DMS53 (cell line): ENCODE measurements at regions not wholly inside any gene's neighbourhood (a gene's known extent, or its start where the extent isn't known, plus 50 kb on each side); places are given as distances from the start of the nearest gene placed in this dataset.

Source experiments
- DNase-seq: peaks from one replicate; lab custom pipeline; 2025; lab: John Stamatoyannopoulos, UW

DNA sequence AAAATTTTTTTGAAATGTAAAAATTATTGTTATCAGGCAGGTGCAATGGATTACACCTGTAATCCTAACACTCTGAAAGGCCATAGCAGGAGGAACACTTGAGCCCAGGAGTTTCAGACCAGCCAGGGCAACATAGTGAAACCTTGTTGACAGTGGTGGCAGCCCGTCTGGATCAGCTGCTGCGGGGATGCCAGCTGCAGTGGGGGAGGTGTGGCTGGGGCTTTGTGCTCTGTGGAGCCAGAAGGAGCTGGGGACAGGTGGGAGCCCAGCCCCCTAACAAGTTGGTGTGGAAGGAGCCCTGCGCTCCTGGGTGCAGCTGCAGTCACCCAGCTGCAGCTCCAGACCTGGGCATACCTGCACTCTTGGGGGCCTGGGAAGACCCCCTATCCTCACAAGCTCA lies 182.4 kb upstream of the MC4R start:
- peak; percentile 93 for DNase-seq

DNA sequence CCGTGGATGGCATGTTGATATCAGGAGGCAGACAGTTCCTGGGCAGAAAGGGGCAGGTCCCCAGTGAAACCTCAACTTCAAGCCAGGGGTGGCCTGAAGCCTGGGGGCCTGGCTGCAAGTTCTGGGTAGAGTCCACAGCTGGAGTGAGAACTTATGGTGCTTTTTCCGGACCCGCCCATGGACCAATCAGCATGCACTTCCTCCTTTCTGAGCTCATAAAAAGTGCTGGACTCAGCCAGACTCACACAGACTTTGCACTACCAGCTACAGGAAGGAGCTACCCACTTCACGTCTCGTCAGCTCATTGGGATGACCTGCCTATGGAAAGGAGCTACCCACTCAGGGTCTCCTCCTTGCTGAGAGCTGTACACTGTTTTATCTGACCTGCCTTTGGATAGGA lies 183.1 kb upstream of the MC4R start:
- DNase-seq, result peak; percentile 46

DNA sequence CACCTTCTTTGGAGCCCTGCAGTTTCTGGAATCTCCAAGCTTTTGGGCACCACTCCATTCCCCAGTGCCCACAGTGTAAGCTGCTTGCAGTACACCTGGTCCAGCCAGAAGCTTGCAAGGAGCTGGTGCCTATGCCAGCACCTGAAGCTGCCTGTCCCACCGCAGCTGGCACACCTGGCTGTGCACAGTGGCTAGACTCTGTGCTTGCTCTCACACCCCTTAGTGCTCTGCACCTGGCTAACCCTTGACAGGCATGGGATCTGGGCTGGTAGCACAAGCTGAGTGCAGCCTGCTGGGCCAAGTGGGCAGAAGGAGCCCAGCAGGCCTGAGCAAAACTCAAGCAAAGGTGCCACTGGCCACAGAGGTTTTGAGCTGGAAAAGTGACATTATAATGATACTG lies 183.8 kb upstream of the MC4R start:
- DNase-seq, result peak; percentile 23

DNA sequence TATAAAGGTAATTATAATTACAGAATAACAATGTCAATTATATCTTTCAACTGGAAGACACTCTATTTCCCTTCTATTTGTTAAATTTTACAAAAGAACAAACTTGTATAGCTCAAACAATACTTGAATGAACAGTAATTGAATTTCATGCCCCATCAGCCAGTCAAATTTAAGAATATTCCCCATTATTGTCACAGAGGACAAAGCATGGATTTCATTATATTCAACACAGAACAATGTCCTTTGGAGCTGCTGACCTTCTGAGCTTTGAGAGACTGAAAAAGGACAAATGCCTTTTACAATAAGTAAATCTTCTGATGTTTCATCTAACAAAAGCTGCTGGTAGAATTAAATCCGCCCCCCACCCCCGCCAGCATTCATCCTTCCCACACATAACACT lies 187.5 kb upstream of the MC4R start:
- no peak for DNase-seq

DNA sequence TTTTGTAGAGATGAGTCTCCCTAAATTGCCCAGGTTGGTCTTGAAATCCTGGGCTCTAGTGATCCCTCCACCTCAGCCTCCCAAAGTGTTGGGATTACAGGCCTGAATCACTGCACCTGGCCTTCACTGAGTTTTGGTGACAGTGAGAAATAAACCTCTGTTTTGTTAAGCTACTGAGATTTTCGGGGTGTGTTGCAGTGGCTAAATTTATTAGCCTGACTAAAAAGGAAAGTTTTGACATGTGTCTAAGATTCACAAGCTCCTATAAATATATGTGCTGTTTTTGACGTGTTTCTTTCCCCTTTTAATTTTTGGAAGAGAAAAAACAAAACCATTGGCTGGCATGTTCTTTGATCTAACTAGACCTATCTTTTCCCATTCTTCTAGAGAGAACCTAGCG lies 190.5 kb upstream of the MC4R start:
- no peak for DNase-seq

DNA sequence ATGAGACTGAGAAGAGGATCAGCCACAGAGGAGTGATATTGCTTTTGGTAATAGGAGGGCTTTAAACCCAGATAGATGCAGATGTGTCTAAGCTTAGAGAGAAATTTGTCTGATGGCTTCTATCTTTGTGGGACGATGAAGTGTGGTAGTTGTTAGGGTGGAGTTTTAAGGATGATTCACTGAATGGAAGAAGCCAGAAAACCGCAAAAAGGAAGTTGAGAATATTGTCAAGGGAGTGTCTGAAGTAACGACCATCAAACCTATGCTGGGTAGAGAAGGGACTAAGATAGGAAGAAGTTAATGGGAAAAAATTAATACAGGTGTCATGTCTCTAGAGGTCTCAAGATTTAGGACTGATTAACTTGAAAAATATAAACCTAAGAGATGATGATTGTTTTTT lies 195.6 kb upstream of the MC4R start:
- no peak for DNase-seq

DNA sequence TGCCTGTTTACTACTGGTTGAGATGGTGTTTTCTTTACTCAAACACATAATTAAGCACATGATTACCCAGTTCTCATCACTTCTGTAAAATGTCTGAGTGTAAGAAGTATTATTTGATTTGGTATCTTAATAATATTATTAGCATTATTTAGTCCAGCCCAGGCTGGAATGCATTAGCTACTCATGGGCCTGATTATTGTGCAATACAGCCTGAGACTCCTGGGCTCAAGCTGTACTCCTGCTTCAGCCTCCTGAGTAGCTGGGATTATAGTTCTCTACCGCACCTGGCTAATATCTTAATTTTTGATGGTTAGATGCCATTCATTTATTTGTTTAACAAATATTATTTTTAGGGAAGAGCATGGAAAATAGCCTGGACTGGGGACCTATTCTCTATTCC lies 197.6 kb upstream of the MC4R start:
- DNase-seq, result no peak

DNA sequence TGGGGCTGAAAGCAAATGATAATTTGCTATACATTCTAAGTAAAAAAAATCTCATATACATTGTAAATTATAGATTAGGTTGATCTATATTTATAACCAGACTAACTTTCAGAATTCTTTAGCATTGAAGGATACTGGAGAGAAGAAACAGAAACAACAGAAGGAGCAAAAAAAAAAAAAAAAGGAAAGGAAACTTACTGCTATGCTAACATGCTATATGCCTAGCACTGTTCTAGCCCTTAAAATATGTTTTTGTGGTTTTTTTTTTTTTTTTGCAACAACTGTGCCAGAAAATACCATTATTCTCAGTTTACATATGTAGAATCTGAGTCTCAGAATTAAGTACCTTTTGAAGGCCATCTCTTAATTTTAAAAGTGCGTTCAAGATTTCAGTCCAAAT lies 204.9 kb upstream of the MC4R start:
- DNase-seq, result no peak

DNA sequence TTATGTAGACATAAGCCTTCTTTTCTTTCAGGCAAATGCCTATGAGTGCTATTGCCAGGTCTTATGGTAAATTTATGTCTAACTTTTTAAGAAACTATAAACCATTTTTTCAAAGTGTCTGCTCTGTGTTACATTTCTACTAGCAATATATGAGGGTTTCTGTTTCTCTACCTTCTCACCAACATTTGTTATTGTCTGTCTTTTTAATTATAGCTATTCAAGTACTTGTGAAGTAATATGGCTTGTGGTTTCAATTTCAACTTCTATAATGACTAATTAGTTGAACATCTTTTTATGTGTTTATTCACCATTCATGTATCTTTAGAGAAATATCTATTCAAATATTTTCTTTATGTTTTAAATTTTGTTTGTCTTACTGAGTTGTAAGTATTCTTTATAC lies 213.1 kb upstream of the MC4R start:
- DNase-seq, result no peak

DNA sequence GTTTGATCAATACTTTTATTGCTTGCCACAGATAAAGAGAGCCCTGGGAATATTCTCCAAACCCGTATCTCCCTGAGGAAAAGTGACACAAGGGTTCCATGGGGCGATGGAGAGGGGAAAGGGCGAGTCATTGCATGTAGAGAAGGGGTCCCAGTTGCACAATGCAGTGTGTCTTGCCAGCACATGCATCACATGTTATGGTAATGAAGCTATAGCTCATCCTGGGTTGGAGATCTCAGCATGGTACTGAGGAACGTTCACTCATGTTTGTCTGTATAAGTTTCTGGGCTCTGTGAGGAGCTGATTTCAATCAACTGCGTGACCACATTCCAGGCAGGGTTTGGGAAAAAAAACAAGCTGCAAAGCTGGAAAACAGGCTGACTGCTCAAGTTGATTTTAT lies 220.7 kb upstream of the MC4R start:
- DNase-seq, result no peak

DNA sequence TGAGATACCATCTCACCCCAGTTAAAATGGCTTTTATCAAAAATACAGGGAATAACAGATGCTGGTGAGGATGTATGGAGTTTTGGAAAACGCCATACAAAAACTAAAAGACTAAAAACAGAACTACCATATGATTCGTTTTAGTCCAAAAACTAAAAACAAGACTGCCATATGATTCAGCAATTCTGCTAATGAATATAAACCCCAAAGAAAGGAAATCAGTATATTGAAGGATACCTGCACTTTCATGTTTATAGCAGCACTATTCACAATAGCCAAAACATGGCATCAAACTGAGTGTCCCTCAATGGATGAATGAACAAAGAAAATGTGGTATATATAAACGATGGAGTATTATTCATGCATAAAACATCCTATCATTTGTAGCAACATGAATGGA lies 224.4 kb upstream of the MC4R start:
- DNase-seq, result no peak

DNA sequence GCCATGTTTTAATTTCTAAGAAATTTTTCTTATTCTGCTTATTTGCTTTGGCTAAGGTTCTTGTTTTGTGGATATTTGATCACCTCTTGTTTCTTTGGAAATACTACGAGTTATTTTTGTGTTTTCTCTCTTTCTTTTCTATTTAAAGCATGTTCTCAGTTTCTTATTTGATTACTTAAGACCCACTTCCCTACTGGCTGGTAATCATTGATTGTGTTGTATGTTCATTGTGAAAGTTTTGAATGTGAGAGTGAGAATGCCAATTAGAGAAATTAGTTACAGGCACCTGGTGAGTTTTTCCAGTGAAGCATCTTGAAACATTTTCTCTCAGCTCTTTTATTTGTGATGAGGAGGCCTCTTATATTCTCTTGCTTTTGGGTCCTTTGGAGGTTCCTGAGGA lies 226.7 kb upstream of the MC4R start:
- no peak for DNase-seq

DNA sequence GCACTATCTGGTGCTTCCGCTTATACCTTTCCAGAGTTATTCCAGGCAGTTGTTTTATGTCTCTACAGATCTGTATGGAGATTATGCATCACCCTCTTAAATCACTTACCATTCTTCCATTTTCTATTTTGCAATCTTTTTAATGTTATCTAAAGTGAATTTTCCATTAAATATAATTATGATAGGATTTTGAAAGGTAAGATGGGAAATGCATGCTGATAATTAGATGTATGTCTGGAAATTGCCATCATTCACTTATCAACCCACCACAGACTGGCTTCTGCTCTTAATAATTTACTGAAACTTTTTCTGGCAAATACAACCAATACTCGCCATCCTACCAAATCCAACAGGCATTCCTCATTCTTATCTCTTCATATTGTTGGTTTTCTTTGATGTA lies 227.4 kb upstream of the MC4R start:
- no peak for DNase-seq

DNA sequence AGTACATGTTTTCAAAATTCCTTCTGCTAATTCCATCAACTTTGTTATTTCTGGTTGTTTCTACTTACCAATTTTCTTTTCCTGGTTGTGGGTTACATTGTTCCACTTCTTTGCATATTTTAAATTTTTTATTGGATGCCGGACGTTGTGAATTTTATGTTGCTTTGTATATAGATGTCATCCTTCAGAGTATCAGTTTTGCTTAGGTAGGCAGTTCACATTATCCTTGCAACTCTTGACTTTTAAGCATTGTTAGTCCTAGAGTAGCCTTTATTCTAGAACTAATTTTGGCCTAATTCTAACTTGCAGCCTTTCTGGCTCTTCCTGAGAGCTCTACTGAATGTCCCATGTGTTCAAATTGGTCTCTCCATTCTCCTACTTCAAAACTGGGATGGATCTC lies 228.7 kb upstream of the MC4R start:
- no peak for DNase-seq

DNA sequence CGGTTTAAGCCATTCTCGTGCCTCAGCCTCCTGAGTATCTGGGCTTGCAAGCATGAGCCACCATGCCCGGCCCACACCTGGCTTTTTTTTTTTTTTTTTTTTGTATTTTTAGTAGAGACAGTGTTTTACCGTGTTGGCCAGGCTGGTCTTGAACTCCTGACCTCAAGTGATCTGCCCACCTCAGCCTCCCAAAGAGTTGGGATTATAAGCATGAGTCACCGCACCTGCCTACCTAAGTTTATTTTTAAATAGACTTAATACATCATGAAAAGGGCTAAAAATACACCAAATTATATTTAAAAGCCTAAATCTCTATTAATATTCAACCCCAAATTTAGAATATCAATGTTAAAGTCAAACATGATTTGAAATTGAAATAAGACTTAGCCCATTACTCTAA lies 250.8 kb upstream of the MC4R start:
- DNase-seq, result no peak

DNA sequence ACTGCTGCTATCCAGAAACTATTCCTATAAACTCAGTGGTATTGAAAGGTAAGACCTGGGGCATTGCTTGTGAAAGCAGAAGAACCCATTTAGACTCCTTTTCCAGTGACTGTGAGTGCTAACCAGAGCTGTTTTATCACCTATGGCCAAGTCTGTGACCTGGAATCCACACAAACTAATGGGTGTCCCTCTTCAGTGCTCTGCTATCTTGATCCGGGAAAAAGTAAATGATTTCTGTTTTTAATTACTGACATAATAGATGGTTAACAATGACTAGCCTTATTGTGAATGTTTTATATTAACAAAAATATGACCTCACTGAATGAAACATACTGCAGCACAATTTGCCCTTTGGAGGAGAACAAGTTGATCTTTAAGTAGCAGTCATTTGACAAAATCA lies 251.6 kb upstream of the MC4R start:
- no peak for DNase-seq

DNA sequence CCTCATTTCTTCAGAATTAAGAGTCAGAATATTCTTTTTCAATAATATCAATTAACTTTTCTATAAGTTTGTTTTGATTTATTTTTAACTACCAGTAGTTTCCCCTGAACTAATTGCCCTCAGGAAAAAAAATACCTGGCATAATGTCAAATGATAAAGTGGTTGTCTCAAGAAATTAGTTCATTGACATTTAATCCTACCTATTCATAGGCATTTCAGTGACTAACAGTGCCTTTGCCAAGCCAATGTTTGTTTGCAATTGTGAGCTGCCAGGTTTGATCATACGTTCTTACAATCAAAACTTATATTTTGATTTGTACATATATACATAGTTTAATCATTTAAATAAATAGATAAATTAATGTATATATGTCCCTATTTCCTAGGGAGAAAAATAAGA lies 267.3 kb upstream of the MC4R start:
- DNase-seq, result no peak

DNA sequence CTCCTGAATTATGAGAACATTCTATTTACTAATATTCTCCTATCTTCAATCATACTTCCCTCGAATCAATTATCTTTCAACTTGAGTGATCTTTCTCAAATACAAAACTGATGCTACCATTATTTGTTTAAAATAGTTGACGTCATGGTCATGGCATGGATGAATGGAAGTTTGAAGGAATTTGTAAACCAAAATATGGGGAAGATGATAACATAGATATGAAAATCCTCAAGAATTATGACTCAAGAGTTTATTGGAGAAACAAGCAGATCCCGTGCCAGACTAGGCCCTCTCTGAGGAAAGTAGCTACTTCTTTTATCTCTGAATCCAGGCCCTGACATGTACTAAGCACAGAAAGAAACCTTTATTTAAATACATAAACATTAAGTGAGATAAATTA lies 270.4 kb upstream of the MC4R start:
- no peak for DNase-seq

DNA sequence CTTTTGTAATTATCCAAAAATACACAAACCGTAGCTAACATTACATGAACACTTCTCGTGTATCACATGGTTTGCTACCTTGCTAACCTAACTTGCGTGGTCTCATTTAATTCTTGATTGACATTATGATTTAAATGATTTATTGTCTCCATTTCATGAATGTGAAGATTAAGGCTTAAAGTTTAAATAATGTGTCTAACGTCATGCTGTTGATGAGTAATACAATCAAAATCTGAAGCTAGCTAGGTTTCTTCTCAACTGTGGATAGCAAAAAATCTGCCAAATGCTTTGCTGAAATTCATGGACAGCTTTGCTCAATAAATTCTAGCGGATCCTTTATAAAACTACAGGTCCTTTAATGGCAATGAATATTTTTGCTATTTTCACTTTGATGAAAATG lies 274.1 kb upstream of the MC4R start:
- no peak for DNase-seq

DNA sequence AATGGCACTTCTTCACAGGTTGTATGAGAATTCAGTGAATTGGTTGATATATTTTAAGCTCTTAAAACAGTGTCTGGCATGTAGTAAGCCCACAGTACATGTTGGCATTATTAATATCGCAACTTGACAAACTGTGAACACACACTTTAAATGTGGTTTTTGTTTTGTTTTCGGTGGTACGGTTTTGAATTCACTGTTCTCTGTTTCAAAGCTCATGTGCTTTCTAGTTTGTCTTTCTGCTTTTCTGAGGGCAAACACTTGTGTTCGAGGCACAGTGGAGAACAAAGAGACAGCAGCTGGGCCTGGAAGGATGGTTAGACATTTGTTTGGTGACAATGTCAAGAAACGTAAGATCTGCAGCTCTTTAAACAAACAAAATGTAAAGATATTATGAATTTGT lies 276.5 kb upstream of the MC4R start:
- DNase-seq, result peak; percentile 93

DNA sequence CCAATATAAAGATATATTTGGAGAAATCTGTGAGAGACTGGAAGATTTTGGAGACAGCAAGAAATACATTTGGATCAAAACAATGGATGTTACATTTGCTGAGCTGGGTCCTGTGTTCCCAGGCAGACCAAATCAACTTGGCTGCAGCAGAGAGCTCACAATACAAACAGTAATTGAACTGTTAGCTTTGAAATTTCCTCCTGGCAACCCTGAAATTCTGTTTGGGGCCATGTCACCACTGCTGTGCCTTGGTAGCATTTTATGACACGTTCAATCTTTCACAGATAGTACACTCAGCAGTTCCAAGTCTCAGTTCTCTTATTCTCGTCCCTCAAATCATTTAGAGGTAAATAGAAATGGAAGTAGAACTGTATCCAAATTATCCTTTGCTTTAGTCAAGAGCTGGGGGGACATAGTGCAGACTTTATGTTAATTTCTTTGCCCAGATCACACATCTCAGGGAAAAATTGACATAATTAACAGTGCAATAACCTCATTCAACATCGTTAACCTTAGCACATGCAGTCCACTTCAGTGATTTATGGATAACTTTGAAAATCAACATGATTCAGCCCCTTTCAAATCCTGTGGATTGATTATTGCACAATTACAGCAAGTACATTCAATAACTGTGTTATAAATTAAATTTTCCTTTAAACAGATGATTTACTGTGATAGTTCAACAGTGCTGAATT lies 277.4 kb upstream of the MC4R start:
- DNase-seq, result peak; percentile 83

DNA sequence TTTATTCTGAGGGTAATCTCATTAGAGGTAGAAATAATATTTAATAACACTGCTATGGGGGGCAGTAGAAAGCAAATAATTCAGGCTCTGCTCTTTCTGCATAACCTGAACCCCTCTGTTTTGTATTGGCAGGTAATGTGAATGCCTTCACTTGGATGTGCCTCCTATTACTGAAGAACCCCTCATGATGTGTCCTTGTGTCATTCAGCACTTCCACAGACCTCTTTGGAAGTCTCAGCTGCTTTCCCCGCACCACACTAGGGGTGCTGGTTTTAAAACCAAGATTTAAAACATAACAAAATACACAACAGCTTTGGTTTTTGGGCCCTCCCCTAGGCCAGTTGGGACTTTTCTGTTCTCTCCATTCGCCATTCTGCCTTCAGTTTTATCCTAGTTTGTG lies 281.7 kb upstream of the MC4R start:
- no peak for DNase-seq

DNA sequence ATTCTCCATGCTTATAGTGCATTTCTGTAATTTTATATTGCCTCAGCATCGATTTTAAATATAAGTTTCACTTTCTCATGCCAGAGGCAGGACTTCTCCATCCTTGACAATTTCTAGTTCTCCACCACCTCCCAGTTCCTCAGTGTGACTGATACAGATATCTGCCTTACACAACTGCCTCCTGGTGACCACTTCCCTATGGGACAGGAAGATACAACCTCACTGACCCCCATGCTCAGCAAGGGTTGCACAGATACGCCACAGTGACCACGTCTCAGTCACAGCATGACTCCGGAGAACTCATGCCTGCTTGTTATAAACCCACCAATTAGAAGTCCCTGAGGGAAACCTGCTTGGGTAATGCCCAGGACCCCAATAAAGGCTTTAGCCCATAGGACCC lies 284.0 kb upstream of the MC4R start:
- DNase-seq, result no peak

DNA sequence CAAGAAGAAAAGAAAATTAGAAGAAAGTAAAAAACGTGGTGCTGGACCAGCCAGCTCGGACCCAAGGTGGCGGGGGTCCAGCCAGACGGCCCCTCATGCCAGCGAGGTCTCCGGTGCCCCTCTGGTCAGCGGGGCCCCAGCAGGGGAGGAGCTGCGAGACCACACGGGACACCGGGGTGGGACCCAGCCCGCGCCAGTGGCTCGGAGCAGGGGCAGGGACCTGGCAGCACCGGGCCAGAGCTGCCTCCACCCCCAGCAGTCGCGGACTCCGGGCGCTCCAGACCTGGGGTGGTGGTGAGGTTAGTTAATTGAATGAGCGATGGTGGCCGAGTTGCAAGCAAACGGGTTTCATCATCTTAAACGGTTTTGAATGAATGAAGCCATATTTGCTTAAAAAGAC lies 289.9 kb upstream of the MC4R start:
- no peak for DNase-seq
